Activated CD8-positive, alpha-beta T cell treated with anti-CD3 and anti-CD28 coated beads for 36 hours (primary cell): ENCODE measurements at regions not wholly inside any gene's neighbourhood (a gene's known extent, or its start where the extent isn't known, plus 50 kb on each side); places are given as distances from the start of the nearest gene placed in this dataset.

Experiments
- ATAC-seq: fragments of 200-7000 bp; cut with Tn5 transposase; one replicate; pipeline ENCODE4 v1.10.0; 2021; ENCODE audit warnings: mild to moderate bottlenecking, moderate library complexity
- CTCF ChIA-PET: fragments of 350-600 bp; sonication (Branson Sonifier 250); formaldehyde crosslinking; loops from one replicate; lab custom pipeline; 2021; ENCODE audit warnings: antibody characterized with exemption; lab: Charles Lee
- POLR2A ChIA-PET: fragments of 350-600 bp; sonication (Branson Sonifier 250); formaldehyde crosslinking; loops from one replicate; lab custom pipeline; 2021; ENCODE audit warnings: antibody characterized with exemption; lab: Charles Lee
- DNase-seq: peaks from one replicate; pipeline ENCODE4 v3.0.0-alpha.2; 2020
- H3K27ac Mint-ChIP-seq: one replicate; pipeline ENCODE4 v1.8.0; 2021; ENCODE audit warnings: mild to moderate bottlenecking, mixed read lengths
- H3K27me3 Mint-ChIP-seq: one replicate; pipeline ENCODE4 v1.8.0; 2021; ENCODE audit warnings: mixed read lengths
- H3K36me3 Mint-ChIP-seq: one replicate; pipeline ENCODE4 v1.8.0; 2021; ENCODE audit warnings: low read depth, mixed read lengths
- H3K4me1 Mint-ChIP-seq: one replicate; pipeline ENCODE4 v1.8.0; 2021; ENCODE audit warnings: low read depth, mixed read lengths
- H3K4me3 Mint-ChIP-seq: one replicate; pipeline ENCODE4 v1.8.0; 2021; ENCODE audit warnings: mild to moderate bottlenecking, moderate library complexity, mixed read lengths
- H3K9me3 Mint-ChIP-seq: one replicate; pipeline ENCODE4 v1.8.0; 2021; ENCODE audit warnings: mixed read lengths
- CTCF ChIP-seq: fragments of 200-600 bp; IDR thresholded peaks from one replicate; pipeline ENCODE4 v1.8.0; 2022; ENCODE audit warnings: antibody characterized with exemption, mild to moderate bottlenecking
- intact Hi-C: fragments of 100-400 bp; cut with micrococcal nuclease; formaldehyde crosslinking; loops from one replicate; pipeline ENCODE4 v1.10.0; 2022

- Mint-ChIP-seq H3K9me3 (peaks cover 6% of the 10 kb centered on the region), H3K4me1 (no peaks in the 10 kb centered on the region), H3K27me3 (no peaks in the 10 kb centered on the region), H3K36me3 (no peaks in the 10 kb centered on the region), H3K27ac (no peak overlapping the region), H3K4me3 (no peak overlapping the region)
- TF ChIP-seq CTCF, result no peak
- POLR2A ChIA-PET, result no interaction called here
- ATAC-seq (no peak), DNase-seq (no peak)
- intact Hi-C loops, result no loop called here
- CTCF ChIA-PET, result no interaction called here
Observed at GRCh38 chr13:37192956-37193355, 87.5 kb upstream of the CSNK1A1L start.

GRCh38 chr13:37187621-37188020 is 82.2 kb upstream of the CSNK1A1L start:
- POLR2A ChIA-PET, result no interaction called here
- Mint-ChIP-seq H3K4me3 (no peak overlapping the region), H3K4me1 (no peaks in the 10 kb centered on the region), H3K27me3 (no peaks in the 10 kb centered on the region), H3K9me3 (peaks cover 6% of the 10 kb centered on the region), H3K36me3 (no peaks in the 10 kb centered on the region), H3K27ac (no peak overlapping the region)
- intact Hi-C loops, result no loop called here
- no peak for TF ChIP-seq CTCF
- ATAC-seq (no peak), DNase-seq (no peak)
- CTCF ChIA-PET, result no interaction called here

GRCh38 chr13:37187105-37187504 is 81.6 kb upstream of the CSNK1A1L start:
- intact Hi-C loops, result no loop called here
- Mint-ChIP-seq H3K36me3 (no peaks in the 10 kb centered on the region), H3K27me3 (no peaks in the 10 kb centered on the region), H3K4me1 (no peaks in the 10 kb centered on the region), H3K27ac (no peak overlapping the region), H3K9me3 (peaks cover 6% of the 10 kb centered on the region), H3K4me3 (no peak overlapping the region)
- POLR2A ChIA-PET, result no interaction called here
- ATAC-seq, result no peak
- TF ChIP-seq CTCF, result no peak
- no peak for DNase-seq
- CTCF ChIA-PET, result no interaction called here

GRCh38 chr13:37181620-37182019 is 76.2 kb upstream of the CSNK1A1L start:
- no peak overlapping the region for H3K27ac Mint-ChIP-seq
- POLR2A ChIA-PET, result no interaction called here
- intact Hi-C loops, result no loop called here

GRCh38 chr13:37179645-37180044 is 74.2 kb upstream of the CSNK1A1L start:
- intact Hi-C loops, result no loop called here
- ATAC-seq (no peak), DNase-seq (no peak)
- no peak for TF ChIP-seq CTCF
- Mint-ChIP-seq H3K27ac (no peak overlapping the region), H3K9me3 (no peaks in the 10 kb centered on the region), H3K4me1 (no peaks in the 10 kb centered on the region), H3K27me3 (no peaks in the 10 kb centered on the region), H3K36me3 (no peaks in the 10 kb centered on the region), H3K4me3 (no peak overlapping the region)
- ChIA-PET POLR2A (no interaction called here), CTCF (interaction anchor here (0.7 kb wide), 1 partner anchor 1345 kb away, joined by 3 read pairs; no protein-coding TSS in a partner anchor)

More at GRCh38 chr13:37181620-37182019, 76.2 kb upstream of the CSNK1A1L start:
- Mint-ChIP-seq H3K4me3 (no peak overlapping the region), H3K4me1 (no peaks in the 10 kb centered on the region), H3K9me3 (no peaks in the 10 kb centered on the region), H3K36me3 (no peaks in the 10 kb centered on the region), H3K27me3 (no peaks in the 10 kb centered on the region)
- DNase-seq (no peak), ATAC-seq (no peak)
- no peak for TF ChIP-seq CTCF
- CTCF ChIA-PET, result no interaction called here
